A673 (cell line): ENCODE measurements at regions not wholly inside any gene's neighbourhood (a gene's known extent, or its start where the extent isn't known, plus 50 kb on each side); places are given as distances from the start of the nearest gene placed in this dataset.

ENCODE experiments used
- EZH2 ChIP-seq: fragments of 200-600 bp; sonication (generic); IDR thresholded peaks from 2 replicates; pipeline ENCODE4 v1.6.1; 2017; ENCODE audit warnings: borderline replicate concordance, low read depth, mild to moderate bottlenecking, mixed read lengths, antibody characterized with exemption, low read length; ENCODE audit not compliant: poor library complexity, severe bottlenecking
- TF ChIP-seq, protein P1 (sequence below): fragments of 300-800, 200-600 bp; sonication (generic); conservative IDR thresholded peaks from 2 replicates; pipeline ENCODE4 v1.5.1; 2017; ENCODE audit warnings: low read depth, mild to moderate bottlenecking, antibody characterized with exemption, low read length, moderate library complexity, mixed read lengths

DNA sequence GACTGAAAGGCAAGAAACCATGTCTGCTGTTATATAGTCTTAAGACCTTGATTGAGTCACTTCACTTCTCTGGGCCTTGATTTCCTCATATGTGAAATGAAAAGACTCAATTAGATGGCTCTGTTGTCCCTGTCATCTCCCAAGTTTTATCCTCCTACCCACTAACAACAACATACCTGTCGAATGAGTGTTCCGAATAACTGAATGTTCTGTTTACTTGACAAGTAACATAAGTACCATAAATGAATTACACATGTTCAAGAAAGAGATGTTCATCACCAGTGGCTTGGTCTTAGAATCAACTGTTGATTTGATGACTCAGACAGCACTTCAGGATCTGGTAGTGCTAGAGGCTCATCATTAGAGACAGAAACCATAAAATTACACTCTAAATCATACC, 311.7 kb downstream of the VPS13C start:
- no peak for TF ChIP-seq EZH2
- TF ChIP-seq, protein P1, sequence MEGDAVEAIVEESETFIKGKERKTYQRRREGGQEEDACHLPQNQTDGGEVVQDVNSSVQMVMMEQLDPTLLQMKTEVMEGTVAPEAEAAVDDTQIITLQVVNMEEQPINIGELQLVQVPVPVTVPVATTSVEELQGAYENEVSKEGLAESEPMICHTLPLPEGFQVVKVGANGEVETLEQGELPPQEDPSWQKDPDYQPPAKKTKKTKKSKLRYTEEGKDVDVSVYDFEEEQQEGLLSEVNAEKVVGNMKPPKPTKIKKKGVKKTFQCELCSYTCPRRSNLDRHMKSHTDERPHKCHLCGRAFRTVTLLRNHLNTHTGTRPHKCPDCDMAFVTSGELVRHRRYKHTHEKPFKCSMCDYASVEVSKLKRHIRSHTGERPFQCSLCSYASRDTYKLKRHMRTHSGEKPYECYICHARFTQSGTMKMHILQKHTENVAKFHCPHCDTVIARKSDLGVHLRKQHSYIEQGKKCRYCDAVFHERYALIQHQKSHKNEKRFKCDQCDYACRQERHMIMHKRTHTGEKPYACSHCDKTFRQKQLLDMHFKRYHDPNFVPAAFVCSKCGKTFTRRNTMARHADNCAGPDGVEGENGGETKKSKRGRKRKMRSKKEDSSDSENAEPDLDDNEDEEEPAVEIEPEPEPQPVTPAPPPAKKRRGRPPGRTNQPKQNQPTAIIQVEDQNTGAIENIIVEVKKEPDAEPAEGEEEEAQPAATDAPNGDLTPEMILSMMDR = no peak
